DMS153 treated with DMSO at 0.1 percent for 48 hours (cell line): ENCODE measurements at regions not wholly inside any gene's neighbourhood (a gene's known extent, or its start where the extent isn't known, plus 50 kb on each side); places are given as distances from the start of the nearest gene placed in this dataset.

Experiments used
- DNase-seq: peaks from one replicate; lab custom pipeline; 2025; ENCODE audit not compliant: unreplicated experiment; lab: John Stamatoyannopoulos, UW

DNA sequence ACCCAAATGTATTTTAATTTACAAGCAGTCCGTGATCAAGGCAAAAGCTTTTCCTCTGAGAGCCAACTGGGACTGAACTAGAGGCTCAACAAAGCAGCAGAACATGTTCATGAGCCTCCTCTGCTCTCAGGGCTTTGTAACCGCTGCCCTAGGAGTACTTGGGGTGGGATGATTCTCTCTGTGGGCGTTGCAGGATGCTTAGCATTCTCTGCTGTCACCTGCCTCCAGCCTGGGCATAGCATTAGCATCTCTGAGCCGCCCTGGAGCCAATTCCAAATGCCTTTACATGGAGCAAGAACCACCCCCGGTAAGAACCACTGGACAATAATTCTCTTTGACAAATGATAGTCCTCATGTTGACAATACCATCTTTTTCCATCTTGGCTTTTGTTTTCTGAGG is 237.6 kb upstream of the CDH4 start:
- DNase-seq, result no peak

DNA sequence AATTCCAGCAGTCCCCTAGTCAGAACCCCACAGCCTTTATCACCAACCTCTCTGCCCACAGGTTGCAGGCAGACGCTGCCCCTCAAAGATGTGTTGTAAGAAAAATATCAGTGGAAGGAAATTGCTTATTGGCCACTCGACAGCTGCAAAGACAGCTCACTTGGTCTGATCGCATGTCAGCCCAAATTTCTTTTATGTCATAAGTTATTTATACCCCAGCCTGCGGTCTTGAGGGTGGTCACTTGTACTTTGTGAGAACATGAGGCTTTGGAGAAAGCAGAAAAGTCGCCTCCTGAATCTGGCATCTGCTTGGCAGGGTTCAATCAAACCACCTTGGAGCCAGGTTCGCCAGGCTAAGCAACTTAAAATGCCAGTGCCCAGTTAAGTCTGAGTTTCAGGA is 236.5 kb upstream of the CDH4 start:
- DNase-seq, result no peak

DNA sequence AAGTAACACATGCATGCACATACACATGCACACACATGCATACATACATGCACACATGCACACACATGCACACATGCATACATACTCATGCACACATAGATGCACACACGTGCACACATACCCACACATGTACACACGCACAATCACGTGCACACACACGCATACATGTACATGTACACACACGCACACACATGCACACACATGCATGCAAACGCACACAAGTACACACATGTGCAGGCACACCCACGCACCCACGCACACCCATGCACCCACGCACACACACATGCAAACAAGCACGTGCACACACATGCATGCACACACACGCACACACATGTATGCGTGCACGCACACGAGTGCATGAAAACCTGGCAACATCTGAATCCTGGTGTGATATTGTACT is 232.7 kb upstream of the CDH4 start:
- no peak for DNase-seq

DNA sequence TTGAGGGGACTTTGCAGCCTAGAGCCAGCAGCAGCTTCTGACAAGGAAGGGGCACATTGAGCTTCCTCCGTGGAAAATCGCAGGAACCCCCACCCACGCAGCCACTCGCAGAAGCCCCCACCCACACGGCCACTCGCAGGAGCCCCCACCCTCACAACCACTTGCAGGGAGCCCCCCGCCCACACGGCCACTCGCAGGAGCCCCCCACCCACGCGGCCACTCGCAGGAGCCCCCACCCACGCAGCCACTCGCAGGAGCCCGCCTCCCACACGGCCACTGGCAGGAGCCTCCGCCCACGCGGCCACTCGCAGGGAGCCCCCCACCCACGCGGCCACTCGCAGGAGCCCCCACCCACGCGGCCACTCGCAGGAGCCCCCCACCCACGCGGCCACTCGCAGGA is 228.4 kb upstream of the CDH4 start:
- no peak for DNase-seq

DNA sequence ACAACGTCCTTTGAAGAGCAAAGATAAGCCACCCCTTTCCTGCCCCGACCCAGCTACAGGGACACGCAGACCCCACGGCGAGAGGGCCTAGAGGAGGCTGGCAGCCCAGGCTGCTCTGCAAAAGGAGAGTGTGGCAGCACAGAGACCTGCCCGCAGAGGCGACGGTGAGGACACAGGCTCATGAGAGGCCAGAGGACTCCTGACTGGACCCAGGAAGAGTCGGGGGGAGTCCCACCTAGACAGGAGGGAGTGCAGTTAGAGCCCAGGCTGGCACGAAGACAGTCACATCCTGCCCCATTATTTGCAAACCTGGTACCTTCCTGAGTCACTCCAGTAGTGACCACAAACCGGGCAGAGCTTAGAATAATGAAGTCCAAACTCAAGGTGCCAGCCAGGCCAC is 227.7 kb upstream of the CDH4 start:
- DNase-seq, result no peak

- DNase-seq, result no peak
Measured at GRCh38 chr20:61025536-61025935, 226.5 kb upstream of the CDH4 start.

GRCh38 chr20:61026173-61026572 is 225.9 kb upstream of the CDH4 start:
- no peak for DNase-seq

DNA sequence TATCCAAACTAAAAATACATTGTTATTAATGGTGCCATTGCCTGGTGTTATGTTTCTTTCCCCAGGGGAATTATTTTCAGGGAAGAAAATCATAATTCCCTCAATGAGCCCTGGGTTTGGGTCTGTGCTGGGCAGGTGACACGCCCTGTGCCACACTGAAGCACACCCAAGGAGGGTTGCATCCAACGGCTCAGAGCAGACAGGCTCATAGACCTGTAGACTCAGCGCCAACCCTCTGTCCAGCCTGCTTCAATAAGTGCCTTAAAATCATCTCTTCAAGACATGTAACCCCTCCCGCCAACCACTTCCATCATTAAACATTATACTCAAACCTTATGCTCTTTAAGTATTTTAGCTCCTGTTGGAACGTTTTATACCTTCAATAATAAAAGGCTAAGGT is 225.3 kb upstream of the CDH4 start:
- no peak for DNase-seq

DNA sequence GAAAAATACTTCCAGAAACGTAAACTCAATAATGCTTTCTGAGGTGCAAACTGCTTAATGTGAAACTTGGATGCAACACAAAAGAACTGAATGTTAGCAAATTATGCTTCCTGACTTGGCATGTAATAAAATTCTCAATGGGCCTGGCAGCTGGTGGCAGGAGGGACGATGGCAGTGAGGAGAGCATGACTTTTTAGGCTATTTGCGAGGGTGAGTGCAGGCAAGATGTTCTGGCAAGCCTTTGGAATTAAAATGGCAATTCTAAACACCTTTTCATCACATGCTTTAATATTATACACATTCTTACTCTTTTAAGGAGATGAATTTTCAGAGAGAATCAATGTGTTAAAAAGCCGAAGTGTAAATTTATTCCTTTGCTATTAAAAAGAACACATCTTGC is 224.8 kb upstream of the CDH4 start:
- DNase-seq, result no peak

DNA sequence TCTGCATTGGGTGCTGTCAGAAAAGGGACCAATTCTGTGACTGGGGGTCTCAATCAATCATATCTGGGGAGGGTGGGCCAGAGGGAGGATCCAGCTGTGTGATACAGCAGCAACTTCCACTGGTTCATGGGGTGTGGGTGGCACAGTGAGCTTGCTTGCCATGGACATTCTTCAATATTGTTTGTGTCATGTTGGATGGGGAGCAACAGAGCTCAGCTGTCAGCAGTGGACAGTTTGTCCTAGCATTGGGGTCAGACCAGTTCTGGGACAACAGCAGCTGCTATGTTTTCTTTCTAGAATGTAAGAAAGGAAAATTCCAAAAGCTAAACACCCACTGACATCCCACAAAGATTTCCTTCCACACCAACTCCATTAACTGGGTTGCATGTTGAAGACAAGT is 221.9 kb upstream of the CDH4 start:
- no peak for DNase-seq

DNA sequence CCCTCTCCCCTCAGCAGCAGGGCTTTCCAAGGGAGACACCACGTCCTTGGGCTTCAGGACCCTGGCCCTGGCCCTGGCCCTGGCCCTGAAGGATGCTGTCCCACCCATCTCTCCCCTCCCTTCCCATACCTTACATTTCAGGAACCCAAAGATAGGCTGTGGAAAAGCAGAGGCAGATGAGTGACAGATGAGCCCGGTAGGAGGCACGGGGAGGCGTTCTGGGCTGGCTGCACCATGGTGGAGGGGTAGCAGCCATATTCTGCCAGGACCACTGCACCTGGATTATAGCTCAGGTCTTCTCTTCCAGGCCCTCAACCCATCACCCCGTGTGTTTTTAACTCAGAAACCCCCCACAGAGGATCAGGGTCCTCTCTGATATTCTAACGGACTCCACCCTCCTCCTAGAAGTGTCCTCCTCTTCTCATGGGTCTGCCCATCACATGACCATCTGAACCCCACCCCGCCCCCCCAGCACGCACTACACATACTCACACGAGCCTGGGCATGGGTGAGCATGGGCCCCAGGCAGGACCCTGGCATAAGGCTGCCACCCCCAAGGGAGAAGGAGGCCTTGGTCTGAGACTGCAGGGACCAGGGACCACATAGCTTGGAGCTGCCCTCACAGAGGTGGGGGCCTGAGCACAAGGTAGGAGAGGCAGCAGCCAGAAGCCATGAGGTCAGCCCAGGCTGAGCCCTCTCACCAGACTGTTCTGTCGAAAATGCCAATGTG is 220.8 kb upstream of the CDH4 start:
- no peak for DNase-seq

- no peak for DNase-seq
Measured at GRCh38 chr20:61037498-61037897, 214.6 kb upstream of the CDH4 start.

DNA sequence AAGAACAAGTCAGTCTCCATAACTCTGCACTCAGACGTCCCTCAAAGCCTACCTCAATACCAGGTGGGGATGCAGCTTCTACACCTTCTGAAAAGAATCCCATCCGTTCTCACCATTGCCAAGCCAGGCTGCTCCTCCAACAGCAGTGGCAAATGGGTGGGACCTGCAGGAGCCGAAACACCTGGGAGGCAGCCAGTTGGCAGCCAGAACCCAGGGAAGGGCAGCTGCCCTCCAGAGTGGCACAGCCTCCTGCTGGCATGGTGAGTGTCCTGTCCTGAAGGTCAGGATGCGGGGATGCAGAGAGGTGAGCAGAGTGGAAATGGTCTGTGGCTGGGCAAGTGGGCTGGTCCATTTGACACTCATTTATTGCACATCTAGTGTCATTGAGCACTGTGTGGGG is 210.6 kb upstream of the CDH4 start:
- DNase-seq, result no peak

GRCh38 chr20:61042506-61043385 is 209.3 kb upstream of the CDH4 start:
- no peak for DNase-seq

- DNase-seq, result no peak
Measured at GRCh38 chr20:61043681-61044080, 208.4 kb upstream of the CDH4 start.

DNA sequence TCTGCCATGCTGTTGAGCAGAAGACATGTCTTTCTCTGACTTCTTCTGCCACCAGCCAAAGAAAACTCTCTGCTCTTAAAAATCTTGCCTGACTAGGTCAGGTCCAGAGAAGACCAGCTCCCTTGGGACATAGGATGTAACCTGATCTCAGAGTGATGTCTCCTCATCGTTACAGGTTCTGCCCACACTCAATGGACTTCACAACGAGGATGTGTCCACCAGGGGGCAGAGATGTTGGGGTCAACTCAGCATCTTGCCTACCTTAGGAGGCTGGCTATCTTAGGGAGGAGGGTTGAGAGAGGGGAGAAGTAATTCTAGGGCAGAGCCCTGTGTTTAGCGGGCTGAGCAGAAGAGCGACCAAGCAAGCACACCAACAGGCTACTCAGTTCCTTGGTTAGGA is 207.6 kb upstream of the CDH4 start:
- no peak for DNase-seq

GRCh38 chr20:61045091-61045490 is 207.0 kb upstream of the CDH4 start:
- no peak for DNase-seq

DNA sequence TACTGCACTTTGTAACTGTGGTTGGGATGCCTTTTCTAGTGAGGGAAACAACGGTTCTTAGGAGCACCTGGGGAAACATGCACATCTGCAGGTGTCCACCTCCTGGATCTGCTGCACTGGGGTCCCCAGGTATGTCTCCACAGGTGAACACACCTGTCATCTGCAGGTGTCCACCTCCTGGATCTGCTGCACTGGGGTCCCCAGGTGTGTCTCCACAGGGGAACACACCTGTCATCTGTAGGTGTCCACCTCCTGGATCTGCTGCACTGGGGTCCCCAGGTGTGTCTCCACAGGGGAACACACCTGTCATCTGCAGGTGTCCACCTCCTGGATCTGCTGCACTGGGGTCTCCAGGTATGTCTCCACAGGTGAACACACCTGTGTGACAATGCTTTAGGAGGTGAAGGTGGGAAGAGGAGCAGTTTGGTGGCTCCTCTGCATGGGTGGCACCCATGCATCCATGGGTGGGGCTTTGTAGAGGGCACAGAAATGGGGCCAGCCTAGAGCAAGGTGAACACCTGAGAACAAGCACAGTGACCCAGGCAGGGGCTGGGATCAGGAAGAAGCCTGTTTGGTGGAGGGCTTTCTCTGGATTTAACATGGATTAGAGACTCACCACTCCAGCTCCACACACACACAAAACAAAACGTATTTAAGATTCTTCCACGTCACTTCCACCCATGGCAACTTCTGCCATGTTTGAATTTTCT is 206.0 kb upstream of the CDH4 start:
- DNase-seq, result no peak

GRCh38 chr20:61046721-61047351 is 205.2 kb upstream of the CDH4 start:
- DNase-seq, result no peak

DNA sequence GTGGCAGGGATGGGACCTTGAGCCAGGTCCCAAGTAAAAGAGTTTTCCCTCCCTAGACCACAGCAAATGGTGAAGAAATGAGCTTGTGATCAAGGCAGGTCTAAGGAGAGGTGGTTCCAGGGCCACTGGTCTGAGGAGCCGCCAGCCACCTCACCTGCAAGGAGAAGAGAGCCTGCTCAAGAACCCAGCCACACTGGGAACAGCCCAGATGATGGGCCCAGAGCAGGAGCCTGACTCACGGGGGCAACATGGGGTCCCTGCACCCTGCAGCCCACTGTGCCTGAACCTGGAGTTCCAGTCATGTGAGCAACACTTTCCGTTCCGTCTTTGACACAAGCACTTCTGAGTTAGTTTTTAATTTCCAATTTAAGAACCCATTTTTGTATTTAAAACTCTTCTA is 204.5 kb upstream of the CDH4 start:
- no peak for DNase-seq

GRCh38 chr20:61048302-61048701 is 203.8 kb upstream of the CDH4 start:
- DNase-seq, result no peak
